ENCODE measurements at regions not wholly inside any gene's neighbourhood (a gene's known extent, or its start where the extent isn't known, plus 50 kb on each side); places are given as distances from the start of the nearest gene placed in this dataset.

DNA sequence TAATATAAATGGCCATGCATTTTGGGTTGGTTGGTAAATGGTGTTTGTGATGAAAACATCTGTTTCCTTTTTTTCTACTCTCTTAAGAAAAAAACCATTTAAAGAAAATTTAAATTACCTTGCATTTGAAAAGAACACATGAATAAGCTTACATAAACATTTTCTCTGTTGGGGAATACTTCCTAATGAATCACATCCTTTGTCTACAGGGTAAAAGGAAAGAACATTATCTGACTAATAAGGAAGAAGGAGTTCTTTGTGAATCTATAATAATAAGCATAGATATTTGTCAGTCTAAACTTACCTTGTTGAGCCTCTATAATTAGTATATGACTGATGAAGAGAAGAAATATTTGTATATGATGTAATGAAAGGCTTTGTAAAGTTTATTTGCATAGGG is 254.1 kb upstream of the ZNF717 start:
- no peak overlapping the region for H3K9ac ChIP-seq (ENCODE audit: insufficient read depth, low read length, poor library complexity, severe bottlenecking)
- TF ChIP-seq CTCF (IDR thresholded peaks at IDR 0.05), result no peak
- H3K9me3 ChIP-seq (replicated peaks in 1 of 2; ENCODE audit: control insufficient read depth in 1 of 2, insufficient read depth in 1 of 2, low read length in 2 of 2), result no peaks in the 10 kb centered on the region
- H3K27ac ChIP-seq (ENCODE audit: low read depth in 1 of 2, low read length in 2 of 2), result no peak overlapping the region
- H3K4me2 ChIP-seq (replicated peaks; ENCODE audit: extremely low read depth, low read length, poor library complexity, severe bottlenecking), result no peak overlapping the region
- H3K4me1 ChIP-seq (ENCODE audit: control insufficient read depth in 1 of 2, insufficient read depth in 2 of 2, low read length in 2 of 2), result no peaks in the 10 kb centered on the region
- H3K79me2 ChIP-seq (ENCODE audit: insufficient read depth, low read length), result no peaks in the 10 kb centered on the region
- H2AFZ ChIP-seq (ENCODE audit: insufficient read depth, low read depth, low read length, poor library complexity, severe bottlenecking), result no peak overlapping the region
- Mint-ChIP-seq H3K4me3 (no peak overlapping the region), H3K4me1 (no peaks in the 10 kb centered on the region), H3K27me3 (ENCODE audit: low read depth in 3 of 3) (peaks cover 0 to 1% (median 0%) of the 10 kb centered on the region in 3 donors), H3K27ac (no peak overlapping the region), H3K36me3 (no peaks in the 10 kb centered on the region), H3K9me3 (peaks cover 0 to 7% (median 0%) of the 10 kb centered on the region in 7 donors)
- H4K20me1 ChIP-seq (ENCODE audit: insufficient read depth, low read length), result no peaks in the 10 kb centered on the region
- intact Hi-C loops (cut with micrococcal nuclease), result no loop called here
- H3K27me3 ChIP-seq (ENCODE audit: control insufficient read depth in 2 of 2, insufficient read depth in 2 of 2, low read length in 2 of 2), result no peaks in the 10 kb centered on the region
- DNase-seq, result no peak
- H3K36me3 ChIP-seq (replicated peaks in 1 of 2; ENCODE audit: control insufficient read depth in 1 of 2, insufficient read depth in 2 of 2, low read length in 2 of 2), result no peaks in the 10 kb centered on the region
- H3K4me3 ChIP-seq (replicated peaks in 1 of 3; ENCODE audit: low read depth in 2 of 3, low read length in 3 of 3), result no peak overlapping the region

DNA sequence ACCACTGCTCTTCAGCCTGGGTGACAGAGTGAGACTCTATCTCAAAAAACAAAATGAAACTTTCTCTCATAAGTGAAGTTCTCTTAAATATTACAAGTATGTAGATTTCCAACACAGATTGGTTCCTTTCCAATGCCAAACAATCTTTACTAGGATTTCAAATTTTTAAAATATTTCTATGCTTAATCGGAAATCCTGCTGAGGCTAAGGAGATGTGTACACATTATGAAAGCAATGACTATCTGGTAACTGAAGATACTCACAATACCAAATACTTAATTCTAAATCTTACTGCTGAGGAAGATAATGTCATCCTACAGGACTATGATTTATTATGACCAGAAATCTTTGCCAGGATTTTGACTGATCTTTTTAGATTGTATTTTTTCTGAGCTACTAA is 255.6 kb upstream of the ZNF717 start:
- intact Hi-C loops (cut with micrococcal nuclease), result no loop called here
- no peak for DNase-seq
- Histone ChIP-seq H3K79me2 (ENCODE audit: insufficient read depth, low read length) (no peaks in the 10 kb centered on the region), H3K4me1 (ENCODE audit: control insufficient read depth in 1 of 2, insufficient read depth in 2 of 2, low read length in 2 of 2) (no peaks in the 10 kb centered on the region), H4K20me1 (ENCODE audit: insufficient read depth, low read length) (no peaks in the 10 kb centered on the region), H3K9me3 (replicated peaks in 1 of 2; ENCODE audit: control insufficient read depth in 1 of 2, insufficient read depth in 1 of 2, low read length in 2 of 2) (no peaks in the 10 kb centered on the region), H3K9ac (ENCODE audit: insufficient read depth, low read length, poor library complexity, severe bottlenecking) (no peak overlapping the region), H3K27ac (ENCODE audit: low read depth in 1 of 2, low read length in 2 of 2) (no peak overlapping the region), H3K4me2 (replicated peaks; ENCODE audit: extremely low read depth, low read length, poor library complexity, severe bottlenecking) (no peak overlapping the region), H2AFZ (ENCODE audit: insufficient read depth, low read depth, low read length, poor library complexity, severe bottlenecking) (no peak overlapping the region), H3K27me3 (ENCODE audit: control insufficient read depth in 2 of 2, insufficient read depth in 2 of 2, low read length in 2 of 2) (no peaks in the 10 kb centered on the region), H3K36me3 (replicated peaks in 1 of 2; ENCODE audit: control insufficient read depth in 1 of 2, insufficient read depth in 2 of 2, low read length in 2 of 2) (no peaks in the 10 kb centered on the region), H3K4me3 (replicated peaks in 1 of 3; ENCODE audit: low read depth in 2 of 3, low read length in 3 of 3) (no peak overlapping the region)
- peaks cover 0 to 1% (median 0%) of the 10 kb centered on the region in 3 donors for H3K27me3 Mint-ChIP-seq (ENCODE audit: low read depth in 3 of 3)
- TF ChIP-seq CTCF (IDR thresholded peaks at IDR 0.05), result no peak
- H3K4me1 Mint-ChIP-seq, result no peaks in the 10 kb centered on the region
- WGBS (ENCODE audit: insufficient coverage), result no CpG with 5 or more reads among the region's 1 CpG
- no peak overlapping the region for H3K27ac Mint-ChIP-seq
- no peak overlapping the region for H3K4me3 Mint-ChIP-seq
- no peaks in the 10 kb centered on the region for H3K36me3 Mint-ChIP-seq
- peaks cover 0 to 6% (median 0%) of the 10 kb centered on the region in 7 donors for H3K9me3 Mint-ChIP-seq
